IPS DF 6.9 (cell line): ENCODE measurements at regions not wholly inside any gene's neighbourhood (a gene's known extent, or its start where the extent isn't known, plus 50 kb on each side); places are given as distances from the start of the nearest gene placed in this dataset.

Experiments used
- DNase-seq: peaks from one replicate; pipeline ENCODE4 v3.0.0-alpha.2; 2013; ENCODE audit warnings: low read depth, low spot score
- H3K27ac ChIP-seq: one replicate; pipeline ENCODE4 v1.5.1; 2013; ENCODE audit warnings: low read length, control low read depth
- H3K27me3 ChIP-seq: 2 replicates; pipeline ENCODE4 v1.6.1; 2013; ENCODE audit warnings: mild to moderate bottlenecking, low read length; ENCODE audit not compliant: control insufficient read depth, insufficient read depth
- H3K36me3 ChIP-seq: 2 replicates; pipeline ENCODE4 v1.6.1; 2013; ENCODE audit warnings: low read length; ENCODE audit not compliant: control insufficient read depth, insufficient read depth
- H3K4me1 ChIP-seq: 2 replicates; pipeline ENCODE4 v1.6.1; 2013; ENCODE audit warnings: low read length; ENCODE audit not compliant: control insufficient read depth, insufficient read depth
- H3K4me3 ChIP-seq: 2 replicates; pipeline ENCODE4 v1.5.1; 2013; ENCODE audit warnings: mild to moderate bottlenecking, low read length
- H3K9me3 ChIP-seq: 2 replicates; pipeline ENCODE4 v1.6.1; 2013; ENCODE audit warnings: low read length, inconsistent platforms; ENCODE audit not compliant: control insufficient read depth, insufficient read depth
- WGBS: extraction: QIAGEN DNeasy Blood & Tissue Kit; methylation state at CpG from one replicate; pipeline ENCODE4 v1.1.7; 2013; ENCODE audit warnings: mixed read lengths, missing lambda C conversion rate; ENCODE audit not compliant: insufficient read length, insufficient coverage; 5-methylcytosine and 5-hydroxymethylcytosine counted together

- no peaks in the 10 kb centered on the region for H3K36me3 ChIP-seq
- H3K27ac ChIP-seq = no peak overlapping the region
- DNase-seq = no peak
- H3K9me3 ChIP-seq = no peaks in the 10 kb centered on the region
- H3K4me3 ChIP-seq = no peak overlapping the region
- H3K27me3 ChIP-seq = no peaks in the 10 kb centered on the region
- no CpG with 5 or more reads among the region's 4 CpGs for WGBS
- H3K4me1 ChIP-seq = no peaks in the 10 kb centered on the region
Measured at GRCh38 chr2:30324245-30324908, 93.0 kb downstream of the LBH start.

GRCh38 chr2:30325600-30326328 lies 94.4 kb downstream of the LBH start:
- WGBS = no CpG with 5 or more reads among the region's 4 CpGs
- no peaks in the 10 kb centered on the region for H3K36me3 ChIP-seq
- no peak overlapping the region for H3K27ac ChIP-seq
- no peak overlapping the region for H3K4me3 ChIP-seq
- no peaks in the 10 kb centered on the region for H3K27me3 ChIP-seq
- H3K9me3 ChIP-seq = no peaks in the 10 kb centered on the region
- H3K4me1 ChIP-seq = no peaks in the 10 kb centered on the region
- DNase-seq = no peak

GRCh38 chr2:30326497-30326896 lies 95.2 kb downstream of the LBH start:
- Histone ChIP-seq H3K4me1 (no peaks in the 10 kb centered on the region), H3K4me3 (no peak overlapping the region), H3K27me3 (no peaks in the 10 kb centered on the region), H3K36me3 (no peaks in the 10 kb centered on the region), H3K27ac (no peak overlapping the region), H3K9me3 (no peaks in the 10 kb centered on the region)
- no peak for DNase-seq
- no CpG with 5 or more reads among the region's 6 CpGs for WGBS

- H3K36me3 ChIP-seq = no peaks in the 10 kb centered on the region
- WGBS = no CpG with 5 or more reads among the region's 4 CpGs
- H3K27ac ChIP-seq = no peak overlapping the region
- no peaks in the 10 kb centered on the region; the same call in 1 of the 2 replicates for H3K4me1 ChIP-seq
- no peaks in the 10 kb centered on the region for H3K27me3 ChIP-seq
- no peak overlapping the region for H3K4me3 ChIP-seq
- no peak for DNase-seq
- H3K9me3 ChIP-seq = no peaks in the 10 kb centered on the region
Measured at GRCh38 chr2:30331038-30331437, 99.7 kb downstream of the LBH start.

GRCh38 chr2:30331869-30332268 lies 100.5 kb downstream of the LBH start:
- WGBS = no CpG with 5 or more reads among the region's 7 CpGs

GRCh38 chr2:30332791-30333453 lies 101.6 kb downstream of the LBH start:
- Histone ChIP-seq H3K27ac (no peak overlapping the region), H3K9me3 (no peaks in the 10 kb centered on the region), H3K27me3 (no peaks in the 10 kb centered on the region), H3K36me3 (no peaks in the 10 kb centered on the region), H3K4me1 (no peaks in the 10 kb centered on the region; the same call in 1 of the 2 replicates), H3K4me3 (no peak overlapping the region)
- no peak for DNase-seq
- WGBS = no CpG with 5 or more reads among the region's 4 CpGs

More at GRCh38 chr2:30331869-30332268, 100.5 kb downstream of the LBH start:
- Histone ChIP-seq H3K27me3 (no peaks in the 10 kb centered on the region), H3K4me3 (no peak overlapping the region), H3K9me3 (no peaks in the 10 kb centered on the region), H3K4me1 (no peaks in the 10 kb centered on the region; the same call in 1 of the 2 replicates), H3K36me3 (no peaks in the 10 kb centered on the region), H3K27ac (no peak overlapping the region)
- no peak for DNase-seq

GRCh38 chr2:30334762-30335363 lies 103.5 kb downstream of the LBH start:
- Histone ChIP-seq H3K27me3 (no peaks in the 10 kb centered on the region), H3K4me3 (no peak overlapping the region), H3K4me1 (no peaks in the 10 kb centered on the region; the same call in 1 of the 2 replicates), H3K36me3 (no peaks in the 10 kb centered on the region), H3K9me3 (no peaks in the 10 kb centered on the region), H3K27ac (no peak overlapping the region)
- no peak for DNase-seq
- no CpG with 5 or more reads among the region's 3 CpGs for WGBS

- no peaks in the 10 kb centered on the region; the same call in 1 of the 2 replicates for H3K4me1 ChIP-seq
- H3K27ac ChIP-seq = no peak overlapping the region
- WGBS = no CpG with 5 or more reads among the region's 2 CpGs
- H3K9me3 ChIP-seq = no peaks in the 10 kb centered on the region
- no peaks in the 10 kb centered on the region for H3K27me3 ChIP-seq
- no peak overlapping the region for H3K4me3 ChIP-seq
- no peaks in the 10 kb centered on the region for H3K36me3 ChIP-seq
- no peak for DNase-seq
Measured at GRCh38 chr2:30336084-30336483, 104.8 kb downstream of the LBH start.

- WGBS = no CpG with 5 or more reads among the region's 16 CpGs
- no peak for DNase-seq
- H3K27ac ChIP-seq = no peak overlapping the region
- no peaks in the 10 kb centered on the region for H3K27me3 ChIP-seq
- no peaks in the 10 kb centered on the region; the same call in 1 of the 2 replicates for H3K9me3 ChIP-seq
- H3K36me3 ChIP-seq = no peaks in the 10 kb centered on the region
- H3K4me1 ChIP-seq = no peaks in the 10 kb centered on the region; the same call in 1 of the 2 replicates
- H3K4me3 ChIP-seq = no peak overlapping the region
Measured at GRCh38 chr2:30336978-30337841, 105.9 kb downstream of the LBH start.
